ENCODE measurements at regions not wholly inside any gene's neighbourhood (a gene's known extent, or its start where the extent isn't known, plus 50 kb on each side); places are given as distances from the start of the nearest gene placed in this dataset.

DNA sequence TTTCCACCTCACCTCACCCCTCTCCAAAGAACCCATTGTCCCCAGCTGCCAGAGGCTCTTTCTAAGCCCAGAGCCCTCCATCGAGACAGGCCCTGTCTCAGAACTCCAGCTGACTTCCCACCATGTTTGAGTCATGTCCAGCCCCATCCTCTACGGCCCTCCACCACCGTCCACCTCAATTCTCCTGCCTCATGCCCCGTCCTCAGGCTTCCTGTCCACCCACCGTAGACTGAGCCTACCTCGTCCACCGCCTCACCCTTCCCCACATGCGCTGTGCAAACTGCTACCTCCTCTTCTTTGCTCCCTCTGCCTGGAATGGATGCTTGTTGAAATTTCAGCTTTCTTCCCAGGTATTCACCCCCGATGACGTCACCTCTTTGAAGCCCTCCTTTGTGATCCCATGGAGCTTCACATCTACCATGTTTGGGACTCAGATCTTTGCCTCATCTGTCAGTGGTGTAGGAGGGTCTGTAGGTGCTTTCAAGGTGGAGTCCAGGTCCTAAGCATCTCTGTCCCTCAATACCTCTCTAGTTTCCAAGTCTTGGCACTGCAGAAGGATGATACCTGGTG lies 149.0 kb downstream of the MRM1 start:
- POLR2A ChIA-PET = no interaction called here

DNA sequence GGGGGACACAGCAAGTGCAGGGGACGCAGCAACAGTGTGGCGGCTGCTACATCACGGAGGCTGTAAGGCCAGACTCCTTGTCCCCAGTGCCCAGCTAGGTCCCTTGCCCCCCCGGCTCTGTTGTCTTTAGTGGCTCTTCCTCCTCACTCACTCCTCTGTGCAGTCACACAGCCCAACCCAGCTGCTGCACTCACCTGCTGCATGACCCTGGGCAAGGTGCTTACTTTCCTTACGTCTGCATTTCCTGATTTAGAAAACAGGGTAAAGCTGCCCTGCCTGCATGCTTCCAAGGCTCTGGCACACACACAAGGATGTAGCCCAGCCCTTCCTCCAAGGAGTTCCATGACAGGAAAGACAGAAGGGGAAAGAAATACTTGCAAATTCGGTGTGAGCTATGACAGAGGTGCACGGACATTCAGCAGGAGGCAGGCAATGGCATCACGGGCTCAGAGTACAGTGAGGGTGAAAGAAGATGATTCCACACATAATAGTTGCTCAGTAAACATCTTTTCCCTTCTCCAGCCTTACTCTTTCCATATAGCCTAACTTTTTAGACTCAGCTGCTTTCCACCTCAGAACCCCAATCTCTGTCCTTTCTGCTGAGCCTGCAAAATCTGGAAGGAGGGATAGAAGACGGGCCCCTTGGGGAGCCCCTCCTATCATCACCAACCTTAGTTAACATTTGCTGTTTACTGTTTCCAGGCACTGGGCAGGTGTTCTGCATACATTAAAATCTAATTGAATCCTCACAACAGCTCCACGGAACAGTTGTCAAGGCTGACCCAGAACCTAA lies 150.9 kb downstream of the MRM1 start:
- no peak for DNase-seq (ENCODE audit: low read depth, low spot score)
- TF ChIP-seq EZH2 (IDR thresholded peaks at IDR 0.05) (no peak), SRF (IDR thresholded peaks at IDR 0.05; ENCODE audit: low read depth) (no peak), EGR1 (IDR thresholded peaks at IDR 0.05; ENCODE audit: low read depth) (no peak), YY1 (IDR thresholded peaks at IDR 0.05; ENCODE audit: extremely low read depth, insufficient replicate concordance, low read depth, low read length) (no peak), CEBPB (IDR thresholded peaks at IDR 0.05; ENCODE audit: low read depth) (no peak), ZFX (IDR thresholded peaks at IDR 0.05) (no peak), EZH2phosphoT487 (IDR thresholded peaks at IDR 0.05; ENCODE audit: borderline replicate concordance) (no peak), SIN3A (IDR thresholded peaks at IDR 0.05; ENCODE audit: low read depth) (no peak), POLR2AphosphoS5 (IDR thresholded peaks at IDR 0.05; ENCODE audit: low read depth, low read length) (no peak), CBX3 (IDR thresholded peaks at IDR 0.05; ENCODE audit: low read depth) (no peak), FOSL1 (IDR thresholded peaks at IDR 0.05; ENCODE audit: low read depth) (no peak), POLR2A (IDR thresholded peaks at IDR 0.05; ENCODE audit: borderline replicate concordance, extremely low read depth, insufficient read depth, insufficient read length) (no peak)
- TF ChIP-seq, protein P1, sequence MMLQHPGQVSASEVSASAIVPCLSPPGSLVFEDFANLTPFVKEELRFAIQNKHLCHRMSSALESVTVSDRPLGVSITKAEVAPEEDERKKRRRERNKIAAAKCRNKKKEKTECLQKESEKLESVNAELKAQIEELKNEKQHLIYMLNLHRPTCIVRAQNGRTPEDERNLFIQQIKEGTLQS (IDR thresholded peaks at IDR 0.05) = no peak
- TF ChIP-seq, protein P2, sequence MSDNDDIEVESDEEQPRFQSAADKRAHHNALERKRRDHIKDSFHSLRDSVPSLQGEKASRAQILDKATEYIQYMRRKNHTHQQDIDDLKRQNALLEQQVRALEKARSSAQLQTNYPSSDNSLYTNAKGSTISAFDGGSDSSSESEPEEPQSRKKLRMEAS (IDR thresholded peaks at IDR 0.05) = no peak
- Histone ChIP-seq H3K4me2 (ENCODE audit: low read length) (no peak overlapping the region), H3K27ac (ENCODE audit: low read depth, low read length) (no peak overlapping the region), H2AFZ (ENCODE audit: low read depth, low read length, poor library complexity, severe bottlenecking) (no peak overlapping the region), H3K9me2 (ENCODE audit: insufficient read depth) (no peaks in the 10 kb centered on the region), H3K36me3 (ENCODE audit: control insufficient read depth in 1 of 2, insufficient read depth in 2 of 2, low read length in 2 of 2) (no peaks in the 10 kb centered on the region), H3K27me3 (ENCODE audit: insufficient read depth, low read length) (peaks cover 21% of the 10 kb centered on the region; the same call in 1 of the 2 replicates), H4K20me1 (ENCODE audit: insufficient read depth) (no peaks in the 10 kb centered on the region), H3K9me3 (ENCODE audit: control insufficient read depth in 1 of 2, insufficient read depth in 1 of 2, low read depth in 1 of 2, low read length in 2 of 2) (no peaks in the 10 kb centered on the region), H3K4me3 (replicated peaks in 1 of 2; ENCODE audit: low read depth in 1 of 2, low read length in 2 of 2) (no peak overlapping the region), H3K4me1 (ENCODE audit: control insufficient read depth in 1 of 2, insufficient read depth in 2 of 2, low read length in 2 of 2) (peaks cover 0 to 6% of the 10 kb centered on the region in 2 experiments; a peak in 1 of 4 replicates), H3K79me2 (ENCODE audit: insufficient read depth, low read length) (no peaks in the 10 kb centered on the region), H3K9ac (ENCODE audit: low read length) (no peak overlapping the region)
- CTCF ChIA-PET = no interaction called here
- RAD21 ChIA-PET (ENCODE audit: low non-redundant PET in 1 of 2, low total read pairs in 2 of 2, uncharacterized antibody in 2 of 2, unreplicated experiment in 2 of 2) = interaction anchor here in 1 of 2 experiments (0.6 kb wide), 1 partner anchor 97 kb away, joined by 3 read pairs; no protein-coding TSS in a partner anchor
- no TSS peak for BruUV-seq (replicated peaks)
- intact Hi-C loops (cut with micrococcal nuclease) = no loop called here
- POLR2A ChIA-PET = no interaction called here
- no peak for ATAC-seq

More for the DNA sequence above, 149.0 kb downstream of the MRM1 start:
- no peak for DNase-seq (ENCODE audit: low read depth, low spot score)
- Histone ChIP-seq H3K27me3 (ENCODE audit: insufficient read depth, low read length) (peaks cover 21% of the 10 kb centered on the region; the same call in 1 of the 2 replicates), H3K4me3 (replicated peaks in 1 of 2; ENCODE audit: low read depth in 1 of 2, low read length in 2 of 2) (no peak overlapping the region), H3K36me3 (ENCODE audit: control insufficient read depth in 1 of 2, insufficient read depth in 2 of 2, low read length in 2 of 2) (no peaks in the 10 kb centered on the region), H2AFZ (ENCODE audit: low read depth, low read length, poor library complexity, severe bottlenecking) (no peak overlapping the region), H4K20me1 (ENCODE audit: insufficient read depth) (no peaks in the 10 kb centered on the region), H3K27ac (ENCODE audit: low read depth, low read length) (no peak overlapping the region), H3K9me3 (ENCODE audit: control insufficient read depth in 1 of 2, insufficient read depth in 1 of 2, low read depth in 1 of 2, low read length in 2 of 2) (no peaks in the 10 kb centered on the region), H3K79me2 (ENCODE audit: insufficient read depth, low read length) (no peaks in the 10 kb centered on the region), H3K4me1 (ENCODE audit: control insufficient read depth in 1 of 2, insufficient read depth in 2 of 2, low read length in 2 of 2) (0 out of 4 replicates have a peak, but pooled peaks cover 0 to under 1% of the 10 kb centered on the region in 2 experiments), H3K9me2 (ENCODE audit: insufficient read depth) (no peaks in the 10 kb centered on the region), H3K4me2 (ENCODE audit: low read length) (no peak overlapping the region), H3K9ac (ENCODE audit: low read length) (no peak overlapping the region)
- no peak for ATAC-seq
- CTCF ChIA-PET = no interaction called here
- RAD21 ChIA-PET (ENCODE audit: low non-redundant PET in 1 of 2, low total read pairs in 2 of 2, uncharacterized antibody in 2 of 2, unreplicated experiment in 2 of 2) = interaction anchor here in 1 of 2 experiments (0.6 kb wide), 1 partner anchor 297 kb away, joined by 3 read pairs; no protein-coding TSS in a partner anchor
- TF ChIP-seq, protein P3, sequence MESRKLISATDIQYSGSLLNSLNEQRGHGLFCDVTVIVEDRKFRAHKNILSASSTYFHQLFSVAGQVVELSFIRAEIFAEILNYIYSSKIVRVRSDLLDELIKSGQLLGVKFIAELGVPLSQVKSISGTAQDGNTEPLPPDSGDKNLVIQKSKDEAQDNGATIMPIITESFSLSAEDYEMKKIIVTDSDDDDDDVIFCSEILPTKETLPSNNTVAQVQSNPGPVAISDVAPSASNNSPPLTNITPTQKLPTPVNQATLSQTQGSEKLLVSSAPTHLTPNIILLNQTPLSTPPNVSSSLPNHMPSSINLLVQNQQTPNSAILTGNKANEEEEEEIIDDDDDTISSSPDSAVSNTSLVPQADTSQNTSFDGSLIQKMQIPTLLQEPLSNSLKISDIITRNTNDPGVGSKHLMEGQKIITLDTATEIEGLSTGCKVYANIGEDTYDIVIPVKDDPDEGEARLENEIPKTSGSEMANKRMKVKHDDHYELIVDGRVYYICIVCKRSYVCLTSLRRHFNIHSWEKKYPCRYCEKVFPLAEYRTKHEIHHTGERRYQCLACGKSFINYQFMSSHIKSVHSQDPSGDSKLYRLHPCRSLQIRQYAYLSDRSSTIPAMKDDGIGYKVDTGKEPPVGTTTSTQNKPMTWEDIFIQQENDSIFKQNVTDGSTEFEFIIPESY (IDR thresholded peaks at IDR 0.05; ENCODE audit: extremely low read depth, insufficient replicate concordance, low read length) = no peak
- TF ChIP-seq CEBPB (IDR thresholded peaks at IDR 0.05; ENCODE audit: low read depth) = no peak
- BruUV-seq (replicated peaks) = no TSS peak
- intact Hi-C loops (cut with micrococcal nuclease) = no loop called here
